ENCODE measurements at regions not wholly inside any gene's neighbourhood (a gene's known extent, or its start where the extent isn't known, plus 50 kb on each side); places are given as distances from the start of the nearest gene placed in this dataset.
"Not testable (repeated sequence)": the region's sequence is repeated elsewhere in the genome, so short reads cannot be mapped to it uniquely, and the experiment has no call there.

- no peak overlapping the region for H3K27ac Mint-ChIP-seq (ENCODE audit: unreplicated experiment)
- no peaks in the 10 kb centered on the region for H3K4me1 Mint-ChIP-seq (ENCODE audit: unreplicated experiment)
- H3K36me3 Mint-ChIP-seq (ENCODE audit: unreplicated experiment): no peaks in the 10 kb centered on the region
- no peak for TF ChIP-seq CTCF (IDR thresholded peaks at IDR 0.05)
- H3K4me3 Mint-ChIP-seq (ENCODE audit: unreplicated experiment): no peak overlapping the region
- no peak for DNase-seq (ENCODE audit: extremely low spot score, unreplicated experiment)
- peaks cover 15% of the 10 kb centered on the region for H3K27me3 Mint-ChIP-seq (ENCODE audit: unreplicated experiment)
- no peaks in the 10 kb centered on the region for H3K9me3 Mint-ChIP-seq (ENCODE audit: unreplicated experiment)
Observed at GRCh38 chr12:30533558-30534265, 162.0 kb downstream of the IPO8 start.

GRCh38 chr12:30531731-30532678 is 163.7 kb downstream of the IPO8 start:
- TF ChIP-seq CTCF (IDR thresholded peaks at IDR 0.05): no peak
- no peaks in the 10 kb centered on the region for H3K9me3 Mint-ChIP-seq (ENCODE audit: unreplicated experiment)
- no peak for DNase-seq (ENCODE audit: extremely low spot score, unreplicated experiment)
- H3K27ac Mint-ChIP-seq (ENCODE audit: unreplicated experiment): no peak overlapping the region
- H3K36me3 Mint-ChIP-seq (ENCODE audit: unreplicated experiment): no peaks in the 10 kb centered on the region
- H3K27me3 Mint-ChIP-seq (ENCODE audit: unreplicated experiment): peaks cover 21% of the 10 kb centered on the region
- no peaks in the 10 kb centered on the region for H3K4me1 Mint-ChIP-seq (ENCODE audit: unreplicated experiment)
- H3K4me3 Mint-ChIP-seq (ENCODE audit: unreplicated experiment): no peak overlapping the region

GRCh38 chr12:30529489-30530269 is 166.0 kb downstream of the IPO8 start:
- no peak overlapping the region for H3K27ac Mint-ChIP-seq (ENCODE audit: unreplicated experiment)
- H3K4me3 Mint-ChIP-seq (ENCODE audit: unreplicated experiment): no peak overlapping the region
- H3K9me3 Mint-ChIP-seq (ENCODE audit: unreplicated experiment): no peaks in the 10 kb centered on the region
- no peaks in the 10 kb centered on the region for H3K36me3 Mint-ChIP-seq (ENCODE audit: unreplicated experiment)
- TF ChIP-seq CTCF (IDR thresholded peaks at IDR 0.05): no peak
- DNase-seq (ENCODE audit: extremely low spot score, unreplicated experiment): no peak
- H3K4me1 Mint-ChIP-seq (ENCODE audit: unreplicated experiment): no peaks in the 10 kb centered on the region
- H3K27me3 Mint-ChIP-seq (ENCODE audit: unreplicated experiment): peaks cover 21% of the 10 kb centered on the region

- Mint-ChIP-seq H3K9me3 (ENCODE audit: unreplicated experiment) (no peaks in the 10 kb centered on the region), H3K4me1 (ENCODE audit: unreplicated experiment) (no peaks in the 10 kb centered on the region), H3K27me3 (ENCODE audit: unreplicated experiment) (peaks cover 17% of the 10 kb centered on the region), H3K27ac (ENCODE audit: unreplicated experiment) (no peak overlapping the region), H3K36me3 (ENCODE audit: unreplicated experiment) (no peaks in the 10 kb centered on the region), H3K4me3 (ENCODE audit: unreplicated experiment) (no peak overlapping the region)
- TF ChIP-seq CTCF (IDR thresholded peaks at IDR 0.05): no peak
- DNase-seq (ENCODE audit: extremely low spot score, unreplicated experiment): no peak
Observed at GRCh38 chr12:30525171-30525570, 170.5 kb downstream of the IPO8 start.

- H3K36me3 Mint-ChIP-seq (ENCODE audit: unreplicated experiment); H3K27ac Mint-ChIP-seq (ENCODE audit: unreplicated experiment); H3K9me3 Mint-ChIP-seq (ENCODE audit: unreplicated experiment); DNase-seq (ENCODE audit: extremely low spot score, unreplicated experiment); H3K27me3 Mint-ChIP-seq (ENCODE audit: unreplicated experiment); H3K4me1 Mint-ChIP-seq (ENCODE audit: unreplicated experiment); H3K4me3 Mint-ChIP-seq (ENCODE audit: unreplicated experiment): not testable (repeated sequence)
Observed at GRCh38 chr12:30520285-30520684, 175.4 kb downstream of the IPO8 start.

All from osteocyte (in vitro differentiated cells).